NCI-H226 (cell line): ENCODE measurements at regions not wholly inside any gene's neighbourhood (a gene's known extent, or its start where the extent isn't known, plus 50 kb on each side); places are given as distances from the start of the nearest gene placed in this dataset.

ENCODE experiments used
- DNase-seq: peaks from one replicate; pipeline ENCODE4 v3.0.0-alpha.2; 2015

GRCh38 chr6:10235344-10235743 is 179.5 kb downstream of the TFAP2A start:
- DNase-seq: no peak

- DNase-seq: no peak
Observed at GRCh38 chr6:10230531-10230930, 184.3 kb downstream of the TFAP2A start.

- DNase-seq: no peak
Observed at GRCh38 chr6:10223841-10224240, 191.0 kb downstream of the TFAP2A start.

- DNase-seq: no peak
Observed at GRCh38 chr6:10221178-10221577, 193.7 kb downstream of the TFAP2A start.

GRCh38 chr6:10219510-10219909 is 195.4 kb downstream of the TFAP2A start:
- DNase-seq: no peak

GRCh38 chr6:10217111-10217510 is 197.8 kb downstream of the TFAP2A start:
- DNase-seq: no peak

- DNase-seq: no peak
Observed at GRCh38 chr6:10215326-10216110, 199.4 kb downstream of the TFAP2A start.

GRCh38 chr6:10210052-10210451 is 204.8 kb downstream of the TFAP2A start:
- DNase-seq: peak; percentile 45

- DNase-seq: no peak
Observed at GRCh38 chr6:10205892-10206291, 209.0 kb downstream of the TFAP2A start.

- peak; percentile 7 for DNase-seq
Observed at GRCh38 chr6:10205120-10205519, 209.8 kb downstream of the TFAP2A start.

- DNase-seq: no peak
Observed at GRCh38 chr6:10203651-10204050, 211.2 kb downstream of the TFAP2A start.

- no peak for DNase-seq
Observed at GRCh38 chr6:10202581-10202980, 212.3 kb downstream of the TFAP2A start.

- DNase-seq: no peak
Observed at GRCh38 chr6:10201606-10202510, 213.0 kb downstream of the TFAP2A start.

GRCh38 chr6:10196090-10196489 is 218.8 kb downstream of the TFAP2A start:
- DNase-seq: no peak

- DNase-seq: peak; percentile 44
Observed at GRCh38 chr6:10194816-10195672, 219.8 kb downstream of the TFAP2A start.

- no peak for DNase-seq
Observed at GRCh38 chr6:10193321-10193720, 221.6 kb downstream of the TFAP2A start.

GRCh38 chr6:10190042-10190441 is 224.8 kb downstream of the TFAP2A start:
- peak; percentile 76 for DNase-seq

GRCh38 chr6:10184371-10185227 is 230.3 kb downstream of the TFAP2A start:
- no peak for DNase-seq

- DNase-seq: no peak
Observed at GRCh38 chr6:10180138-10181074, 234.5 kb downstream of the TFAP2A start.

- peak; percentile 84 for DNase-seq
Observed at GRCh38 chr6:10177704-10178103, 237.2 kb downstream of the TFAP2A start.

- DNase-seq: no peak
Observed at GRCh38 chr6:10175362-10175761, 239.5 kb downstream of the TFAP2A start.
